H1 (cell line): ENCODE measurements at regions not wholly inside any gene's neighbourhood (a gene's known extent, or its start where the extent isn't known, plus 50 kb on each side); places are given as distances from the start of the nearest gene placed in this dataset.

Experiments used
- E2F6 ChIP-seq: IDR thresholded peaks from 2 replicates; pipeline ENCODE4 v1.6.1; 2012; ENCODE audit warnings: inconsistent platforms
- SP1 ChIP-seq: IDR thresholded peaks from 2 replicates; pipeline ENCODE4 v1.6.1; 2011; ENCODE audit warnings: low read depth, low read length

- TF ChIP-seq SP1 (no peak), E2F6 (no peak)
- TF ChIP-seq, all 59 proteins: peak for 0
Measured at GRCh38 chrX:16472345-16472744, 177.6 kb upstream of the S100G start (continued).
